Neural cell (in vitro differentiated cells): ENCODE measurements at regions not wholly inside any gene's neighbourhood (a gene's known extent, or its start where the extent isn't known, plus 50 kb on each side); places are given as distances from the start of the nearest gene placed in this dataset.

Experiments used
- CTCF ChIP-seq: fragments of 450-650 bp; IDR thresholded peaks from 2 replicates; pipeline ENCODE4 v1.5.1; 2014; ENCODE audit warnings: antibody characterized with exemption, mild to moderate bottlenecking, moderate library complexity; ENCODE audit not compliant: poor library complexity, severe bottlenecking
- EP300 ChIP-seq: fragments of 450-650 bp; conservative IDR thresholded peaks from 2 replicates; pipeline ENCODE4 v1.6.1; 2014; ENCODE audit warnings: antibody characterized with exemption, mild to moderate bottlenecking, moderate library complexity; ENCODE audit not compliant: poor library complexity, severe bottlenecking
- EZH2 ChIP-seq: fragments of 200-600, 300-800 bp; shearing (Covaris generic), sonication (generic); IDR thresholded peaks from 2 replicates; pipeline ENCODE4 v1.6.1; 2014; ENCODE audit warnings: antibody characterized with exemption, low read length, borderline replicate concordance, mild to moderate bottlenecking; ENCODE audit not compliant: insufficient read depth, poor library complexity, severe bottlenecking
- MXI1 ChIP-seq: fragments of 450-650 bp; conservative IDR thresholded peaks from 2 replicates; pipeline ENCODE4 v1.6.1; 2014; ENCODE audit warnings: antibody characterized with exemption, mild to moderate bottlenecking; ENCODE audit not compliant: poor library complexity, severe bottlenecking
- POLR2AphosphoS5 ChIP-seq: IDR thresholded peaks from 2 replicates; pipeline ENCODE4 v1.6.1; 2012
- RAD21 ChIP-seq: fragments of 450-650 bp; conservative IDR thresholded peaks from 2 replicates; pipeline ENCODE4 v1.6.1; 2014; ENCODE audit warnings: antibody characterized with exemption, mild to moderate bottlenecking, moderate library complexity
- REST ChIP-seq: IDR thresholded peaks from 2 replicates; pipeline ENCODE4 v1.6.1; 2012; ENCODE audit warnings: borderline replicate concordance
- SMC3 ChIP-seq: fragments of 450-650 bp; conservative IDR thresholded peaks from 2 replicates; pipeline ENCODE4 v1.6.1; 2014; ENCODE audit warnings: antibody characterized with exemption, mild to moderate bottlenecking, moderate library complexity; ENCODE audit not compliant: poor library complexity
- TAF1 ChIP-seq: IDR thresholded peaks from 2 replicates; pipeline ENCODE4 v1.6.1; 2012; ENCODE audit warnings: low read depth

- TF ChIP-seq EP300 (no peak), CTCF (no peak), TAF1 (no peak), POLR2AphosphoS5 (no peak), REST (no peak), EZH2 (no peak), SMC3 (no peak), MXI1 (no peak), RAD21 (no peak)
These were observed 510.8 kb upstream of the SEMA6D start for GRCh38 chr15:47206358-47206978.
